BLaER1 treated with 17β-estradiol and CSF1 and Interleukin-3, amounts not matched to agents 10 nM and 100 nM (cell line): ENCODE measurements at regions not wholly inside any gene's neighbourhood (a gene's known extent, or its start where the extent isn't known, plus 50 kb on each side); places are given as distances from the start of the nearest gene placed in this dataset.
A peak's percentile ranks its signal among the peaks of the same experiment; 100 is the strongest.

Source experiments
- H3K27ac ChIP-seq, 11 experiments: shearing (Covaris generic); formaldehyde crosslinking; 2 replicates each; pipeline ENCODE4 v1.8.1; 2022
- H3K27me3 ChIP-seq, 11 experiments: shearing (Covaris generic); formaldehyde crosslinking; 2 replicates each; pipeline ENCODE4 v1.8.1; 2022
- H3K36me3 ChIP-seq, 11 experiments: shearing (Covaris generic); formaldehyde crosslinking; 2 replicates each; pipeline ENCODE4 v1.8.1; 2022
- H3K4me1 ChIP-seq, 10 experiments: shearing (Covaris generic); formaldehyde crosslinking; 2 replicates each; pipeline ENCODE4 v1.8.1; 2022
- H3K4me2 ChIP-seq, 11 experiments: shearing (Covaris generic); formaldehyde crosslinking; 2 replicates each; pipeline ENCODE4 v1.8.1; 2022
- H3K4me3 ChIP-seq, 10 experiments: shearing (Covaris generic); formaldehyde crosslinking; 2 replicates each; pipeline ENCODE4 v1.8.1; 2022
- H3K9ac ChIP-seq, 11 experiments: shearing (Covaris generic); formaldehyde crosslinking; 2 replicates each; pipeline ENCODE4 v1.8.1; 2022
- H3K9me3 ChIP-seq, 11 experiments: shearing (Covaris generic); formaldehyde crosslinking; replicated peaks in 1 of 11; 2 replicates each; pipeline ENCODE4 v1.8.1; 2022
- H4K20me1 ChIP-seq, 11 experiments: shearing (Covaris generic); formaldehyde crosslinking; 2 replicates each; pipeline ENCODE4 v1.8.1; 2022
- Cebpa-rat ChIP-seq, 11 experiments: shearing (Covaris generic); IDR thresholded peaks; 2 replicates each; pipeline ENCODE4 v1.8.1; 2022

DNA sequence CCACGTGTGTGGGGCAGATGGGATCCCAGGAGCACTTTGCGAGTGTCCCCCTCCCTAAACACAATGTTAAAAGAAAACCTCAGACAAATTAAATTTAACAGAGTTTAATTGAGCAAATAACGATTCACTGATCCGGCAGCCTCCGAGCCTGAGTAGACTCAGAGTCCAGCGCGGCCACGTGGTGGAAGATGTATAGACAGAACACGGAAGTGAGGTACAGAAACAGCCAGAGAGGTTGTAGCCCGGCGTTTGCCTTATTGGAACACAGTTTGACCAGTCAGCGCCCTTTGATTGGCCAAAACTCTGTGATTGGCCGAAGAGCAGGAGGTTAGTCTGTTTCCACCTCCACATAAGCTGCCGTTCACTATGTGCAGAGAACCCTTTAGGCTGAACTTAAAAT, 363.0 kb upstream of the IRX2 start:
- Histone ChIP-seq H3K9me3 (peaks cover 0 to 20% (median 12%) of the 10 kb centered on the region in 11 experiments; a peak in 15 of 22 replicates), H3K27me3 (peaks cover 0 to 28% (median 14%) of the 10 kb centered on the region in 11 experiments; a peak in 15 of 22 replicates), H3K9ac (no peak overlapping the region), H3K4me1 (peaks cover 0 to 18% (median 0%) of the 10 kb centered on the region in 10 experiments; a peak in 2 of 20 replicates), H3K36me3 (no peaks in the 10 kb centered on the region), H3K27ac (no peak overlapping the region), H3K4me2 (no peak overlapping the region), H3K4me3 (no peak overlapping the region), H4K20me1 (no peaks in the 10 kb centered on the region)
- no peak for TF ChIP-seq Cebpa-rat (IDR thresholded peaks at IDR 0.05)

DNA sequence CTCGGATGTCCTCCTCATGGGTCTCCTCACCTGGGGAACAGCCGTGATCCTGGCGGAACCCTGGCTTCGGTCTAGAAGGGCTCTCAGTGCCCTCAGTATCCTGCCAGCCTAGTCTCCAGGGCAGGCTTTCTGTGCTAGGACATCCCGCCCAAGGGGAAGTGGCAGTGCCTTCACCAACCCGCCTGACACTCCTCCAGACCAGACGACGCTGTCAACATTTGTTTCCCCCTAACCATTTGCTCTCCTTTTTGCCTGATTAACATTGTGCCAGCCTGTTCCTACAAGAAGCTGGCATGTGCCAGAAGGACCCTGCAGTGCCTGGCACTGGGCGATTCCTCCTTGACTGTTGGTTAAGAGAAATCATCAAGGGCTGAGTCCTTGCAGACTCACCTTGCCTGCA, 358.9 kb upstream of the IRX2 start:
- Histone ChIP-seq H4K20me1 (no peaks in the 10 kb centered on the region), H3K4me3 (no peak overlapping the region), H3K4me1 (peaks cover 6 to 52% (median 31%) of the 10 kb centered on the region in 10 experiments), H3K27ac (no peak overlapping the region), H3K9me3 (peaks cover 0 to 16% (median 11%) of the 10 kb centered on the region in 11 experiments; a peak in 15 of 22 replicates), H3K36me3 (no peaks in the 10 kb centered on the region), H3K27me3 (peaks cover 0 to 8% (median 5%) of the 10 kb centered on the region in 11 experiments; a peak in 12 of 22 replicates), H3K9ac (no peak overlapping the region), H3K4me2 (peak overlapping the region in 2 of 11 experiments; percentile 9 to 25; a peak in 1 of 22 replicates)
- TF ChIP-seq Cebpa-rat (IDR thresholded peaks at IDR 0.05): no peak

DNA sequence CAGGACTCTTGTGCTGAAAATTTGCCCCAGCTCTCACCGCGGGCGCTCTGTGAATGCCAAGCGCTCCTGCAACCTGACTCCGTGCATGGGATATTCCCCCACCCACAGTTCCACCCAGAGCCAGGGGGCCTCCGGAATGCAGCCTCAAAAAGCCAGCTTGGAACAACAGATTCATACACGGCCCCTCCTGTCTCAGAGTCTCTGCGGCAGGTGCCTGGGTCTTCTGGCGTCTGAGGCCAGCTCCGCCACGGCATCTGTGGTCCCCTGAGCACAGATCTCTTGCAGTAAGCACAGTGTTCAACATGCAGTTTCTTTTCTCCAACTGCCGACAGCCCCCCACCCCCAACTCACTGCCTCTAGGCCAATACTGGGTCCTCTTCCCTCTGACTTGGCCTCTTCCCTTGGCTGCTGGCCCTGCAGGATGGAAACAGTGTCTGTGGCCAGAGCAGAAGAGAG, 355.7 kb upstream of the IRX2 start:
- H3K4me1 ChIP-seq: peaks cover 35 to 84% (median 63%) of the 10 kb centered on the region in 10 experiments

DNA sequence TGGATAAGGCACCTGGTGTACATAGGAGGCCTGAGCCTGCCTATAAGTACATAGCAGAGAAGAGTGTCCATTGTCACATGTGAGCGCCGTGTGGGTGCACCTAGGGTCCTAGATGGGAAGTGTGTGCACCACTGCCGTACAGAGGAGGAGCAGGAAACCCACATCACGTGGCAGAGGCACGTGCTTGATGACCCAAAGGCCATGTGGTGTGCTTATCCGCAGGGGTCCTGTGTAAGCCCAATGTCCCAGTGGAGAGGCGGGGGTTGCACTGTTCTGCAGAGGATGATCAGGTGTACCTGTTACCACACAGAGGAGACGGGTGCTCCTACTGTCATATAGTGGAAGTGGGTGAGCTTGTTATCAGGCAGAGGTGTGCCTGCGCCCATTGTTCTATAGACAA, 354.1 kb upstream of the IRX2 start:
- Histone ChIP-seq H3K4me1 (peaks cover 42 to 90% (median 78%) of the 10 kb centered on the region in 10 experiments), H3K36me3 (no peaks in the 10 kb centered on the region), H3K9me3 (no peaks in the 10 kb centered on the region), H3K4me2 (peak overlapping the region; percentile 65 to 92 (median 81)), H4K20me1 (no peaks in the 10 kb centered on the region), H3K9ac (peak overlapping the region in 2 of 11 experiments; percentile 38 to 86; a peak in 4 of 22 replicates), H3K4me3 (no peak overlapping the region; a peak in 1 of 20 replicates), H3K27ac (peak overlapping the region in 6 of 11 experiments; percentile 75 to 89 (median 89); a peak in 12 of 22 replicates), H3K27me3 (peaks cover 16 to 44% (median 30%) of the 10 kb centered on the region in 11 experiments; a peak in 21 of 22 replicates)
- no peak for TF ChIP-seq Cebpa-rat (IDR thresholded peaks at IDR 0.05)

More for the DNA sequence above, 355.7 kb upstream of the IRX2 start:
- Histone ChIP-seq H3K9ac (peak overlapping the region in 3 of 11 experiments; percentile 44 to 48 (median 44); a peak in 3 of 22 replicates), H3K36me3 (no peaks in the 10 kb centered on the region), H3K9me3 (0 out of 22 replicates have a peak, but pooled peaks cover 0 to 6% (median 0%) of the 10 kb centered on the region in 11 experiments), H4K20me1 (no peaks in the 10 kb centered on the region), H3K4me3 (peak overlapping the region in 1 of 10 experiments; percentile 16; a peak in 2 of 20 replicates), H3K4me2 (peak overlapping the region; percentile 12 to 84 (median 74); a peak in 20 of 22 replicates), H3K27ac (peak overlapping the region in 3 of 11 experiments; percentile 7 to 60 (median 39); a peak in 4 of 22 replicates), H3K27me3 (peaks cover 16 to 40% (median 30%) of the 10 kb centered on the region in 11 experiments; a peak in 21 of 22 replicates)
- TF ChIP-seq Cebpa-rat (IDR thresholded peaks at IDR 0.05): no peak

DNA sequence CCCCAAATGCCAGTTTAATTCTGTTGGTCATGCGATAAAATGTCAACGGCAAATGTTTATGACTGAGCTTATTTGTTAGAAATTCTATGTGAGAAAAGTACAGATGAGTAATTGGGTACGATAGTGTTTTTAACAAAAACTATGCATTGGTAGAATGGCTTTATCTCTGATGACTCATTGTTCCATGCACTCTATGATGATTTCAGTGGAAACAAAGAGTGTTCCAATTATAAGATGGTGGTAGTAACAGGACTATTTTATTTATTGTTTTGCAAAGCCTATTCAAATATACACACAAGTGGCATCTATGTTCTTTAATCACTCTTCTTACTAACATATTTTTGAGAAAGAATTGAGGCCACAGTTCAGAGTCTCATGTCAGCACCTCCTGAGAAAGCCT, 353.7 kb upstream of the IRX2 start:
- H3K36me3 ChIP-seq: no peaks in the 10 kb centered on the region
- H4K20me1 ChIP-seq: no peaks in the 10 kb centered on the region
- no peaks in the 10 kb centered on the region for H3K9me3 ChIP-seq
- H3K9ac ChIP-seq: peak overlapping the region in 6 of 11 experiments; percentile 61 to 86 (median 82); a peak in 11 of 22 replicates
- peak overlapping the region; percentile 73 to 92 (median 84) for H3K4me2 ChIP-seq
- H3K4me1 ChIP-seq: peaks cover 42 to 90% (median 82%) of the 10 kb centered on the region in 10 experiments
- peaks cover 16 to 44% (median 30%) of the 10 kb centered on the region in 11 experiments; a peak in 21 of 22 replicates for H3K27me3 ChIP-seq
- H3K27ac ChIP-seq: peak overlapping the region in 7 of 11 experiments; percentile 75 to 89 (median 89); a peak in 13 of 22 replicates
- H3K4me3 ChIP-seq: peak overlapping the region in 5 of 10 experiments; percentile 49 to 59 (median 58); a peak in 8 of 20 replicates
- TF ChIP-seq Cebpa-rat (IDR thresholded peaks at IDR 0.05): no peak

DNA sequence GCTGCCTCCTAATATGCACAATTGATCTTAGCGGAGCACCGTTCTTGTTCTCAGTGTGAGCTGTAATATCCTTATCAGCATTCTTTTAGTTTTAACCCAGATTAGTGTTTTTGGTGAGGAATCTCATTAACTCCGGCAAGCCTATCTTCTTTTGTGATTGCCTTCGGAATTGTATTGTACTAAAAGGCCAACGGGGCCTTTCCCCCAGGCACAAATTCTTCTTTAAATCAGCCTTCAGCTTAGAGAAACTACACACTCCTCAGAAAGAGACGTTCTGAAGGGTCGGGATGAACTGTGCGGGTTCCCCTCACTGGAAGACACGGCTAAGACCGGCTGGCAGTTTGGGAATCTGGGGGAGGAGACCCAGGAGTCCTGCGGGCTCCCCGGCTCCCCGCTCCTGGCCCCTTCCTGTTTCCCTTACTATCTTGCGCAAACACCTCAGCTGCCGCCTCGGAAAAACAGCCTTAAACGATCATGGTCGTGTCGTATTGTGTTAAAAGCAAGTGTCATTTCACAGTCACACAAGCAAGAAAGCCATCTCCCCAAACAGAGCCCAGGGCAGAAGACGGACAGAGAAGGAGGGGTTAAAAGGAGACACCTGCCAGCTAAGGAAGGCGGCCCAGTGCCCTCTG, 353.1 kb upstream of the IRX2 start:
- Histone ChIP-seq H3K4me1 (peaks cover 42 to 95% (median 88%) of the 10 kb centered on the region in 10 experiments), H3K4me3 (peak overlapping the region in 9 of 10 experiments; percentile 11 to 59 (median 54); a peak in 17 of 20 replicates), H3K27me3 (peaks cover 16 to 44% (median 30%) of the 10 kb centered on the region in 11 experiments; a peak in 21 of 22 replicates), H3K4me2 (peak overlapping the region; percentile 73 to 92 (median 84)), H3K36me3 (no peaks in the 10 kb centered on the region), H3K9me3 (no peaks in the 10 kb centered on the region), H4K20me1 (no peaks in the 10 kb centered on the region), H3K9ac (peak overlapping the region; percentile 42 to 86 (median 70); a peak in 19 of 22 replicates), H3K27ac (peak overlapping the region in 10 of 11 experiments; percentile 9 to 89 (median 78); a peak in 17 of 22 replicates)
- 0 out of 22 replicates have a peak, but pooled peaks of 2 of the 11 experiments have one; percentile 12 to 33 for TF ChIP-seq Cebpa-rat (IDR thresholded peaks at IDR 0.05)

DNA sequence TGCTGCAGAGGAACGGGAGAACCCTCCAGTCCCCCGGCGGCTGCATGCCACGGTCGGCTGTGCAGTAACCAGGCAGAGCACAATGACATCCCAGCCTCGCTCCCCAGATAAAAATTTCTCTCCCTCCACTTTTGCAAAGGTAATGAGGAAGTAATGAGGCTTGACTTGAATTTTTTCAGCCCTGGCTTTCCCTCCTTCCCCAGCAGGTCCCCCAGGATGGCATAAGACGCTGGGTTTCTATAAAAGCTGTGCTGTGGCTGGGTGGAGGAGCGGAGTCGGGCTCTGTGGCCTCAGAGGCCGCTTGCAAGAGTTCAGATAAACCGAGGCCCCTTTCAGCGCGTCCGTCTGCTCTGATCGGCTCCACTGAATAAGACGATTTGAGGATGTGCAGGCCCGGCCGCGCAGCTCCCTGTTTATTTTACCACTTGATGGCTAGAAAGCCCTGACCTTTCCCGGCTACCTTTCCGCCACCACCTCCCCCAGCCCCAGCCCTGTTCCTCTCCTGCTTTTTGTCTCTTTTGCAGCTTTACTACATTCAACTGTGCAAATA, 351.9 kb upstream of the IRX2 start:
- Histone ChIP-seq H3K9ac (peak overlapping the region; percentile 2 to 86 (median 70); a peak in 19 of 22 replicates), H3K4me1 (peaks cover 42 to 96% (median 91%) of the 10 kb centered on the region in 10 experiments), H3K36me3 (no peaks in the 10 kb centered on the region), H3K27me3 (peaks cover 16 to 44% (median 30%) of the 10 kb centered on the region in 11 experiments; a peak in 21 of 22 replicates), H3K4me2 (peak overlapping the region; percentile 73 to 92 (median 84)), H3K9me3 (no peaks in the 10 kb centered on the region), H3K27ac (peak overlapping the region in 9 of 11 experiments; percentile 4 to 89 (median 80); a peak in 17 of 22 replicates), H3K4me3 (peak overlapping the region in 9 of 10 experiments; percentile 1 to 59 (median 54); a peak in 17 of 20 replicates), H4K20me1 (no peaks in the 10 kb centered on the region)
- no peak for TF ChIP-seq Cebpa-rat (IDR thresholded peaks at IDR 0.05)

DNA sequence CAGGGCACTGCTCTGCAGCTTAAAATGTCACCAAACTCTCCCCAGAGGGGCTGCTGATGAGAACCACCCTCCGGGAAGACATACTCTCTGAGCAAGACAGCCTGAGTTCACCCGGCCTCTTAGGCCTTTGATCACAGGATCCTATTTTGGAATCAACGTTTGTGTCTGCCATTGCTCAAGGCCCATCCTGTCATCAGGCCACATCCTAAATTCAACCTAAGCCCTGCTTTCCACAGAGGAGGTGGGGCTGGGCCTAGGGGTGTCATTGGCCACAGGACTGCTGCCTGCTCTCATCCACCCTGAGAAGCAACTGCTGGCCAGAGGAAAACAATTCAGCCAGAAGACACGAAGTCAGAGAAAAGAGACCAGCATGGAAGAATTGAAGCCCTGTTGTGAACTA, 351.1 kb upstream of the IRX2 start:
- H3K27ac ChIP-seq: peak overlapping the region in 9 of 11 experiments; percentile 13 to 89 (median 80); a peak in 17 of 22 replicates
- H4K20me1 ChIP-seq: no peaks in the 10 kb centered on the region
- TF ChIP-seq Cebpa-rat (IDR thresholded peaks at IDR 0.05): peak in 3 of 11 experiments; percentile 44 to 75 (median 47); a peak in 4 of 22 replicates
- no peaks in the 10 kb centered on the region for H3K9me3 ChIP-seq
- peak overlapping the region; percentile 73 to 92 (median 84) for H3K4me2 ChIP-seq
- H3K4me1 ChIP-seq: peaks cover 42 to 88% (median 83%) of the 10 kb centered on the region in 10 experiments
- peak overlapping the region in 7 of 10 experiments; percentile 49 to 59 (median 56); a peak in 10 of 20 replicates for H3K4me3 ChIP-seq
- H3K36me3 ChIP-seq: no peaks in the 10 kb centered on the region
- H3K27me3 ChIP-seq: peaks cover 16 to 43% (median 30%) of the 10 kb centered on the region in 11 experiments; a peak in 21 of 22 replicates
- H3K9ac ChIP-seq: peak overlapping the region in 8 of 11 experiments; percentile 61 to 86 (median 76); a peak in 15 of 22 replicates
